ENCODE measurements at regions not wholly inside any gene's neighbourhood (a gene's known extent, or its start where the extent isn't known, plus 50 kb on each side); places are given as distances from the start of the nearest gene placed in this dataset.

DNA sequence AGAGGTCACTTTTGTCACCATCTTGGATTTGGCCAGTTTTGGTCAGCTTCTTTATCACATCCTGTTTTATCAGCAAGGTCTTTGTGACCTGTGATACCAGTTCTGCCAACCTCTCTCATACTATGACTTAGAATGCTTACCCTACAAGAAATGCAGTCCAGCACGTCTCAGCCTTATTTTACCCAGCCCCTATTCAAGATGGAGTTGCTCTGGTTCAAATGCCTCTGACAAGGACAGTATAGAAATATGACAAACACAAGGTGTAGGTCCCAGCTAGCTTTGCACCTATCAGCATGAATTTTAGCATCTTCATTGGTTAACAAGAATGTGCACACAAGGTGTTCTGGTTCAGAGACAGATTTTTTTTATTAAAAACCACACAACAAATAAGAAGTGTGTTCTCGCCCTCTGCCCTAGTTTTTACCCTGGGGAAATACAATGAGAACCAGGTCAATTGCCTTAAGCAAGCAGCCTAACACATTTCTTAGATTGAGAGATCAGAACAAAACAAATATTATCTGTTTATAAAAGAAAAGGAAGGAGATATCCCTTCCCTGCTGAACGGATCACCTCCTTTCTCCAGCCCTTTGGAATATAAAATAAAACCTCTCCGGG, 962.3 kb upstream of the PRKX start:
- dilution Hi-C loops (cut with MboI; ENCODE audit: extremely low pct_ligation_motif_present, low sequenced_read_pairs) (no loop called here), intact Hi-C loops (cut with micrococcal nuclease) (no loop called here)
- Histone ChIP-seq H3K4me2 (ENCODE audit: insufficient read depth, low read length) (no peak overlapping the region), H3K36me3 (ENCODE audit: control insufficient read depth in 2 of 2, extremely low read depth in 1 of 2, insufficient read depth in 2 of 2, low read length in 2 of 2) (no peaks in the 10 kb centered on the region), H3K4me3 (replicated peaks in 1 of 3; ENCODE audit: insufficient read depth in 1 of 3, low read depth in 1 of 3, low read length in 3 of 3) (no peak overlapping the region), H3K9me3 (replicated peaks; ENCODE audit: control insufficient read depth, insufficient read depth, low read length) (no peaks in the 10 kb centered on the region), H3K4me1 (ENCODE audit: control insufficient read depth, extremely low read depth, insufficient read depth, low read length) (no peaks in the 10 kb centered on the region), H3K79me2 (ENCODE audit: control insufficient read depth, insufficient read depth, low read length) (no peaks in the 10 kb centered on the region), H3K27me3 (ENCODE audit: control insufficient read depth in 2 of 2, insufficient read depth in 2 of 2, low read length in 2 of 2) (no peaks in the 10 kb centered on the region), H3K9me1 (replicated peaks; ENCODE audit: control insufficient read depth, extremely low read depth, insufficient read depth, low read length) (no peaks in the 10 kb centered on the region), H3K27ac (ENCODE audit: insufficient read depth, low read depth, low read length) (no peak overlapping the region), H2AFZ (ENCODE audit: low read depth, low read length) (no peak overlapping the region), H4K20me1 (replicated peaks; ENCODE audit: control insufficient read depth, extremely low read depth, insufficient read depth, low read length) (no peaks in the 10 kb centered on the region), H3K9ac (replicated peaks; ENCODE audit: extremely low read depth, insufficient read depth, low read length) (no peak overlapping the region)
- BruUV-seq (replicated peaks): no TSS peak
- FAIRE-seq (no peak), DNase-seq (ENCODE audit: low read depth, low spot score) (no peak)
- TF ChIP-seq POLR2A (IDR thresholded peaks at IDR 0.05; ENCODE audit: low read depth, low read length) (no peak), EZH2 (IDR thresholded peaks at IDR 0.05; ENCODE audit: borderline replicate concordance, low read depth, low read length, severe bottlenecking) (no peak), FOS (IDR thresholded peaks at IDR 0.05; ENCODE audit: borderline replicate concordance, insufficient read depth, low read length) (no peak), GATA2 (IDR thresholded peaks at IDR 0.05; ENCODE audit: insufficient read depth, insufficient read length, low read depth, low read length) (no peak), POLR2AphosphoS5 (IDR thresholded peaks at IDR 0.05; ENCODE audit: insufficient read depth, low read depth, low read length) (no peak), JUN (IDR thresholded peaks at IDR 0.05; ENCODE audit: borderline replicate concordance, insufficient read depth, insufficient read length, low read depth) (no peak)
- ChIA-PET CTCF (no interaction called here), POLR2A (no interaction called here)

DNA sequence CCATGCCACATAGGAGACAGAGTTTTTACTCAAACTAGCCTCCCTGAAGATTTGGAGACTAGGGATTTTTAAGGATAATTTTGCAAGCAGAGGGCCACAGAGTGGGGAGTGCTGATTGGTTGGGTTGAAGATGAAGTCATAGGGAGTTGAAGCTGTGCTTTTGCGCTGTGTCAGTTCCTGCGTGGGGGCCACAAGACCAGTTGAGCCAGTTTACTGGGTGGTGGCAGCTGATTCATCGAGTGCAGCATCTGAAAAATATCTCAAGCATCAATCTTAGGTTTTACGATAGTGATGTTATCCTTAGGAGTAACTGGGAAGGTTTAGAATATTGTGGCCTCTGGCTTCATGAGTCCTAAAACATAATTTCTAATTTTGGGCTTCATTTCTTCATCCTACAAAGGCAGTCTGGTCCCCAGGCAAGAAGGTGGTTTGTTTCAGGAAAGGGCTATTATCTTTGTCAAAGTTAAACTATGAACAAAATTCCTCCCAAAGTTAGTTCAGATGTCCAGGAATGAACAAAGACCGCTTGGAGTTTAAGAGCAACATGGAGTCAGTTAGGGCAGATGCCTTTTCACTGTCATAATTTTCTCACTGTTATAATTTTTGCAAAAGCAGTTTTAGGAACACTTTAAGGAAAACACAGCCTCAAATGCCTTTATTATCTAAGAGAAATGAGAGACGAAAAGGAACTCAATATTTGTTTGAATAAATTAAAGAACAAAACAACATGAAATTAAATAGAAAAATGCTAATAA, 960.8 kb upstream of the PRKX start:
- Histone ChIP-seq H3K79me2 (ENCODE audit: control insufficient read depth, insufficient read depth, low read length) (no peaks in the 10 kb centered on the region), H3K36me3 (ENCODE audit: control insufficient read depth in 2 of 2, extremely low read depth in 1 of 2, insufficient read depth in 2 of 2, low read length in 2 of 2) (no peaks in the 10 kb centered on the region), H3K27ac (ENCODE audit: insufficient read depth, low read depth, low read length) (no peak overlapping the region), H3K4me3 (replicated peaks in 1 of 3; ENCODE audit: insufficient read depth in 1 of 3, low read depth in 1 of 3, low read length in 3 of 3) (no peak overlapping the region), H3K9me1 (replicated peaks; ENCODE audit: control insufficient read depth, extremely low read depth, insufficient read depth, low read length) (no peaks in the 10 kb centered on the region), H3K9ac (replicated peaks; ENCODE audit: extremely low read depth, insufficient read depth, low read length) (no peak overlapping the region), H3K27me3 (ENCODE audit: control insufficient read depth in 2 of 2, insufficient read depth in 2 of 2, low read length in 2 of 2) (no peaks in the 10 kb centered on the region), H3K4me1 (ENCODE audit: control insufficient read depth, extremely low read depth, insufficient read depth, low read length) (no peaks in the 10 kb centered on the region), H3K4me2 (ENCODE audit: insufficient read depth, low read length) (no peak overlapping the region), H4K20me1 (replicated peaks; ENCODE audit: control insufficient read depth, extremely low read depth, insufficient read depth, low read length) (no peaks in the 10 kb centered on the region), H3K9me3 (replicated peaks; ENCODE audit: control insufficient read depth, insufficient read depth, low read length) (no peaks in the 10 kb centered on the region), H2AFZ (ENCODE audit: low read depth, low read length) (no peak overlapping the region)
- no peak for TF ChIP-seq GATA2 (IDR thresholded peaks at IDR 0.05; ENCODE audit: insufficient read depth, insufficient read length, low read depth, low read length)
- no peak for TF ChIP-seq POLR2AphosphoS5 (IDR thresholded peaks at IDR 0.05; ENCODE audit: insufficient read depth, low read depth, low read length)
- no peak for TF ChIP-seq JUN (IDR thresholded peaks at IDR 0.05; ENCODE audit: borderline replicate concordance, insufficient read depth, insufficient read length, low read depth)
- TF ChIP-seq POLR2A (IDR thresholded peaks at IDR 0.05; ENCODE audit: low read depth, low read length): no peak
- TF ChIP-seq MYC (IDR thresholded peaks at IDR 0.05; ENCODE audit: low read depth, low read length): no peak
- TF ChIP-seq, protein P1, sequence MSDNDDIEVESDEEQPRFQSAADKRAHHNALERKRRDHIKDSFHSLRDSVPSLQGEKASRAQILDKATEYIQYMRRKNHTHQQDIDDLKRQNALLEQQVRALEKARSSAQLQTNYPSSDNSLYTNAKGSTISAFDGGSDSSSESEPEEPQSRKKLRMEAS (IDR thresholded peaks at IDR 0.05; ENCODE audit: insufficient read depth, insufficient read length): no peak
- no peak for TF ChIP-seq EZH2 (IDR thresholded peaks at IDR 0.05; ENCODE audit: borderline replicate concordance, low read depth, low read length, severe bottlenecking)
- no peak for TF ChIP-seq FOS (IDR thresholded peaks at IDR 0.05; ENCODE audit: borderline replicate concordance, insufficient read depth, low read length)
- TF ChIP-seq, protein P2, sequence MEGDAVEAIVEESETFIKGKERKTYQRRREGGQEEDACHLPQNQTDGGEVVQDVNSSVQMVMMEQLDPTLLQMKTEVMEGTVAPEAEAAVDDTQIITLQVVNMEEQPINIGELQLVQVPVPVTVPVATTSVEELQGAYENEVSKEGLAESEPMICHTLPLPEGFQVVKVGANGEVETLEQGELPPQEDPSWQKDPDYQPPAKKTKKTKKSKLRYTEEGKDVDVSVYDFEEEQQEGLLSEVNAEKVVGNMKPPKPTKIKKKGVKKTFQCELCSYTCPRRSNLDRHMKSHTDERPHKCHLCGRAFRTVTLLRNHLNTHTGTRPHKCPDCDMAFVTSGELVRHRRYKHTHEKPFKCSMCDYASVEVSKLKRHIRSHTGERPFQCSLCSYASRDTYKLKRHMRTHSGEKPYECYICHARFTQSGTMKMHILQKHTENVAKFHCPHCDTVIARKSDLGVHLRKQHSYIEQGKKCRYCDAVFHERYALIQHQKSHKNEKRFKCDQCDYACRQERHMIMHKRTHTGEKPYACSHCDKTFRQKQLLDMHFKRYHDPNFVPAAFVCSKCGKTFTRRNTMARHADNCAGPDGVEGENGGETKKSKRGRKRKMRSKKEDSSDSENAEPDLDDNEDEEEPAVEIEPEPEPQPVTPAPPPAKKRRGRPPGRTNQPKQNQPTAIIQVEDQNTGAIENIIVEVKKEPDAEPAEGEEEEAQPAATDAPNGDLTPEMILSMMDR (IDR thresholded peaks at IDR 0.05; ENCODE audit: extremely low read depth in 1 of 2, insufficient read depth in 1 of 2, low read depth in 1 of 2, low read length in 2 of 2): no peak
- DNase-seq (ENCODE audit: low read depth, low spot score) (no peak), FAIRE-seq (no peak)
- BruUV-seq (replicated peaks): no TSS peak
- POLR2A ChIA-PET: no interaction called here
- intact Hi-C loops (cut with micrococcal nuclease) (no loop called here), dilution Hi-C loops (cut with MboI; ENCODE audit: extremely low pct_ligation_motif_present, low sequenced_read_pairs) (no loop called here)
- CTCF ChIA-PET: no interaction called here
